Mammary epithelial cell (primary cell): ENCODE measurements at regions not wholly inside any gene's neighbourhood (a gene's known extent, or its start where the extent isn't known, plus 50 kb on each side); places are given as distances from the start of the nearest gene placed in this dataset.

Experiments
- CTCF ChIP-seq, 2 donors: IDR thresholded peaks in 1 of 2; conservative IDR thresholded peaks in 1 of 2; 2 replicates each; pipeline ENCODE4 v1.5.1; 2011 to 2012; ENCODE audit warnings: inconsistent platforms in 2 of 2, low read length in 2 of 2, mild to moderate bottlenecking in 2 of 2, control low read depth in 1 of 2, low read depth in 1 of 2; ENCODE audit not compliant: insufficient read depth in 1 of 2; ENCODE audit errors: extremely low read depth in 1 of 2
- EZH2 ChIP-seq: IDR thresholded peaks from 2 replicates; pipeline ENCODE4 v1.6.1; 2012; ENCODE audit warnings: low read length, inconsistent platforms, borderline replicate concordance

GRCh38 chr1:69120817-69121216, 446.9 kb upstream of the LRRC7 start:
- TF ChIP-seq CTCF (conservative IDR thresholded peaks at IDR 0.05 in 1 of 2, IDR thresholded peaks at IDR 0.05 in 1 of 2; ENCODE audit: extremely low read depth in 1 of 2, insufficient read depth in 1 of 2, low read depth in 1 of 2, low read length in 2 of 2) (no peak), EZH2 (no peak)
